Ammon's horn (tissue), 1 donor: ENCODE measurements at regions not wholly inside any gene's neighbourhood (a gene's known extent, or its start where the extent isn't known, plus 50 kb on each side); places are given as distances from the start of the nearest gene placed in this dataset.

Source experiments
- DNase-seq: peaks from one replicate; pipeline ENCODE4 v3.0.0-alpha.2; 2016; ENCODE audit warnings: low spot score

DNA sequence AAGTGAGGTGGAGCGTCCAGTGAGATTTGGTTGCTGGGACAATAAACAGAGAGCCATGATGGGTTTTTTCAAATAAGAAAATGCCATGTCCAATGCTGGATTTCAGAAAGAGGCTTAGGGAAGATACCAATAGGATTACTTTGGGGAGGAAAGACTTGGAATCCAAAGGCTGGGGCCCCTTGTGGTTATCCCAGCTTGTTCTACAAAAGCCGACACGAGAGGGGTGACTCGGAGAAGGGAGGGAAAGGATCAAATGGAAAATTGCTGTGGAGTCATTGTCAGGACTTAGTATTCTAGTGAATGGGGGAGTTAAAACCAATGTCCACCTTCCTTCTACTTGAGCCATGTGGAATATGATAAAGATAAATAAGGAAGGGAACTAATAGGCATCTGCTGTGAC, 305.5 kb downstream of the SOX9 start:
- no peak for DNase-seq

DNA sequence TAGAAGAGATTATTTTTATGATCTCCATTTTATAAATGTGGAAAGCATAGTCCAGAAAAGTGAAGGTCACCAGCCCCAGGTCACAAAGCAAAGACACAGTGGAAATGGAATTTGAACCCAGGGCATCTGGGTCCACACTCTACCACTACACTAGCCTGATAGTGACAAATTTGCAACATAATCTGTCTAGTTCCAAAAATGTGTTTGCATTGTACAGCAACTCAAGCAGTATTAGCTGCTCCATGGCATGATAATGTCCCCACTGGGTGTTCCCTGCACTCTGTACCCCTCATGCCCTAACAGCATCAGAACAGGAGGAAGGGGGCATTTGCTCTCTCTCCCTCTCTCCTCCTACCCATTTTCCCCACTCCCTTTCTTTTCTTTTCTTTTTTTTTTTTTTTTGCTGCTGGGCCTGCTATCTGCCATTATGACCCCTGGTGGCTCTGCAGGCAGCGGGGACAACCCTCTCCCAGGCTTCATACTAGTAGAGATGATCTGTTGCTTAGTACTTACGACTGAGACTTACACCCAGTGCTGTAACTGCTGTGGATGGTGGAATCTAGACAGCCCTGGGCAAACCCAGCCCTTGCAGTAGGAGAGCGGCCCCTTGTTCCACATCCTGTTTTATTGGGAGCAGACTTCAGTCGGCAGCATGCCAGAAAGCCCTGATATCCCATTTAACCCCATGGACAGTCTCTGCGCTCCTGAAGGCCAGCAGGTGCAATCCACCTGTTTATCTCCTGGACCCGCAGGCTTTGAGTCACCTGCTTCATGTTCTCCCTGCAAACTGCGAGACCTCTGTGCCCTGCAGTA, 306.3 kb downstream of the SOX9 start:
- no peak for DNase-seq

DNA sequence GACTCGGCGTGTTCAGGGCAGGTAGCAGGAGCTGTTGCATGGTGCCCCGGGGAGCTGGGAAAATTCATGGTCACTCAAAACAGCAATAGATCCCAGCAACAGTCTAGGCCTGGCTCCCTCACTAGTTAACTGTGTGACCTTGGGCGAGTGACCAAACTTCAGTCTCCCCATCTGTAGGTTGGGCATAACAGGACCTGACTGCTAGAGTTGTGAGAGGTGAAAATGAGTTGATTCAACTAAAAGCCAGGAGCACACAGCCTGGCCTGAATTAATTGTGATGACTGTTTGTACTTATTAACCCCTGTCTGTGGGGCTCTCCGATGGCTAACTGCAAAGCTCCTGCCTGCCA, 306.9 kb downstream of the SOX9 start:
- DNase-seq: no peak

DNA sequence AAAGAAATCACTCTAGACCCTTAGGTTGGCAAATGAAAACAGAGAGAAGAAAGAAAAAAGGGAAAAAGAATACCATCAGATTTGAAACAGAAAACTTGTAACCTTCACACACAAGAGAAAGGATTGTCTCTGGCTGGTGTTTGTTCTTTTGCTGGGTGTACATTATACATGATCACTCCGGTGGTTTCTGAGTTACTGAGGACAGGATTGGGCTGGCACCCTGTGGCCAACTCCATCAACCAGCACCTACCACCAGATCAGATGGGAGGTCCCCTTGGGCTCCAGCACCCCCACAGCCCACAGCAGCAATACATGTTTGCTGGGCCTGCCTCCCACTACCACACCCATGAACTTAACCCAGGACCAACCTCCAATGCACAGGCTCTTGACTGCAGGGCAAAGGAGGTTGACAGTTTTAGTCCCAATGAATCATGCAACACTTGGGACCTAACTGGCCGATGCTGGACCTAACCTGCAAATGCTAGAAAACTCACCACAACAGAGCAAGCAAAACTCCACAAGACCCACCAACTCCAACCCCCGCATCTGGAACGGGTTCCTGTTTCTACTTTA, 308.3 kb downstream of the SOX9 start:
- no peak for DNase-seq

DNA sequence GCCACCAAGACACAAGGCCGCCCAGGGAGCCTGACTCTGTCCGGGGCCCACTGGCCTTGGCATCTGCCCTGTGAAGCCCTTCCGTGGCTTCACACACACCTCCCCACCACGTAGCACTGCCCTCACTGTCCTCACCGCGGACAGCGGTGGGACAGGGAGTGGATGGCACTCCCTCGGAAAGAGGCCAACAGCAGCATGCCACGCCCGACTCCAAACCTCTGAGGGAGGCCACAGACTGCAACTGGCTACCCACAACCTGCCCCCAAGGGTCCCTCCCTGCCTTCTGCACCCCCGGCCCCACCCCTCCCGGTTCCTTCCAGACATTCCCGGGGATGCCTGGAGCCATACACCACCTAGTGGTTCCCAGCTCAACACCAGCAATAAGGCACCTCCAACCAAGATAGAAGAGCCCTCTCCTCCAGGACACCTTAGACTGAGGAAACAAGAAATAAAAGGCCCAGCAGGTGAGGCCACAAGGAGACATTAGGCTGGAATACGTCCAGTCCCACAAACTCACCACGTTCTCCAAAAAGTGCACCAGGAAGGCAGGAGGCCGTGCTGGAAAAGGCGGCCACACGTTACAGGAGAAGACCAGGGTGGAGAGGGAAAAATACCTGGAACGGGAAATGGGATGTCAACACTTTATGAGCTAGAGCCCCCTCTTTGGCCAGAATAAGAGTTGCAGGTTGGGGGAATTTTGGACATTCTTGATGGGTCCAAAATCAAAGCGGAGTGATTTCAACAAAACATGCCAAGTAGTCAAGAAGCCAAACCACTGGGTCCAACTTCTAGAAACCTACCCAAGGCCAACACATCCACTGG, 310.0 kb downstream of the SOX9 start:
- DNase-seq: no peak

DNA sequence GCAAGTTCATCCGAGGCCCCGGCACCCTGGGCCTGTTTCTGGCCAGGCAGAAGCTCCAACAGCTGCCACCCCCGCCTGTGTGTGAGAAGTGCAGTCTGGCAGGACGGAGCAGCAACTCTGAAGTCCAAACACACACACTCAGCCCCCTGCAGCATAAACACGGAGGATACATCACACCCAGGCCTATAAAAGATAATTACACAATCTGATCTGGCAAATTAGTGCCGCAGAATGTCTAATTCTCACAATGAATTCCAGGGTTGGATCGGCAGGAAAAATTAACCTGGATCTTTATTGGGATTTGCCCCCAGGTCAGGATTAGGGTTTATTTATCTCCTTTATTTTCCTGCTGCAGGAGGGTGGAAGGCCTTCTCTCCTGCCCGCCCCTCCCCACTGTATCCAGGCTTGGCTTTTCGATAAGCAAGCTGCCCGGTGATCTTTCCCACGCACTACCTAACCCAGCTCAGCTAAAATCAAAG, 311.4 kb downstream of the SOX9 start:
- no peak for DNase-seq

DNA sequence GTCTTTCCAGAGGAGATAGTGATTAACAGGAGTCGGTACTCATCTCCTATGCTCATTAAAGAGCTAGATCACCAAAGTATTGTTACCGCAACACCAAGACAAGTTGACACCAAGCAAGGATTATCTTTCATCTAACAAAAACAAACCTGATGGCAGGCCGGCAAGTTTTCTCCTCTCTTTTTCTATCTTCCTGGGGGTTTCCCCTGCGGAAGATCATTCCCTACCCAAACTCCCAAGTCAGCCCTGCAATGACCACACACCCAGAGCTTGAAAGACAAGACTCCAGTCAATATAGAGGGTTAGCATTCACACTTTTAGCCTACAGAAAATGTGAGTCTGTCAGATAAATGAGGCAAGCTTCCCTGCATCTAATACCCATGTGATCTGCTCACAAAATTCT, 312.1 kb downstream of the SOX9 start:
- DNase-seq: no peak

DNA sequence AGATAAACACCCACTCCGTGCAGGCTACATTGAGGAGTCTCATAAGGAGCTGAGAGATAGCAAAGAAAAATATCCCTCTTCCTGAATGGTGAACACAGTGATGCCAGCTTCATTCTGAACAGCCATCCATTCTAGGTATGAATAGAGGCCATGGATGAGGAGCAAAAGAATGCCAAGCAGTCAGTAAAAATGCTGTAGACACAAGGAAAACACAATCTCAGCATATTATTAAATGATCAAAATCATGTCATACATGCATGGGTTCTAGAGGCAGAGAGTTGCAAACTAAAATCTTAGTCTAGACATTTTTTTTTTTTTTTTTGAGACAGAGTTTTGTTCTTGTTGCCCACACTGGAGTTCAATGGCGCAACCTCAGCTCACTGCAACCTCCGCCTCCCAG, 313.0 kb downstream of the SOX9 start:
- no peak for DNase-seq

DNA sequence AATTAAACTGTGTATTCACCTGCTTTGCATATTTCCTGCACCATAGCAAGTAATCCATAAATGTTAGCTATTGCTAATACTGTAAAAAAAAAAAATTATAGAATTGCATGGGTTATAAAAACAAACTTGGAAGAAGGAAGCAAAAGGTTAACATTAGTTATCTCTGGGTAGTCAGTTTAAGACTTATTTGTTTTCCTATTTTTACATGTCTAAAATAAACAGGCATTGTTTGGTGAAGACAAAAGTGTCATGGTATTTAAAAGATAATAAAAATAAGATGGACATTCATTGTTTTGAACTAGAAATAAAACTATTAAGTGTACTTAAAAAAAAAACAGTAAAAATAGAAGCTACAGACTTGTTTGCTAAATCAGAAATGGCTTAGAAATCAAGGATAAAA, 313.8 kb downstream of the SOX9 start:
- no peak for DNase-seq

DNA sequence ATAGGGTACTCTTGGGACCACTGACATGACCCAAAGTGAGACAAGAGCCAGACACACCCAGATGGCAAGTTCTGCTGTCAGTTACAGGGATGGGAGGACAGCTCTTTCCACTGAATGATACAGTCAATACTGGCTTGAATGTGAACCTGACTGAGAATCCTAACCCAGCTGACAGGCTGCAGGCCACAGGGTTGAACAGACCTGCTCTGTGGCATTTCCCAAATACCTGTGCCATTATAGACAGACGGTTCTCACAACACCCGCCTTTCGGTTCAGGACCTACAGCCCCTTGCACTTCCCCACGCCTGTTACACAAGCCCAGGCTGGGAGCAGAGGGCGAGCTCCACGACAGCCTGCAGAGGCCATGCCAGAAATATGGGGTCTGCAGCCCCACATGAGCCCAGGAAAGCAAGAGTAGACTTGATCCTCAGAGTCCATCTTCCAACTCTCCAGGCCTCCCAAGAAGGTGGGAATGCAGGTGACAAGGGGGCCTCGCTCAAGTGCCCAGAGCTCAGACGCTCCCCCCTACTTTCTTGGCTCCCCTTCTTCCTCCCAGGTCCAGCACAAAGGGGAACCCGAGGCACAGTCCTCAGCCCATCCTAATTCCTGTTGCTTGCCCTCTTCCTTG, 314.3 kb downstream of the SOX9 start:
- no peak for DNase-seq

DNA sequence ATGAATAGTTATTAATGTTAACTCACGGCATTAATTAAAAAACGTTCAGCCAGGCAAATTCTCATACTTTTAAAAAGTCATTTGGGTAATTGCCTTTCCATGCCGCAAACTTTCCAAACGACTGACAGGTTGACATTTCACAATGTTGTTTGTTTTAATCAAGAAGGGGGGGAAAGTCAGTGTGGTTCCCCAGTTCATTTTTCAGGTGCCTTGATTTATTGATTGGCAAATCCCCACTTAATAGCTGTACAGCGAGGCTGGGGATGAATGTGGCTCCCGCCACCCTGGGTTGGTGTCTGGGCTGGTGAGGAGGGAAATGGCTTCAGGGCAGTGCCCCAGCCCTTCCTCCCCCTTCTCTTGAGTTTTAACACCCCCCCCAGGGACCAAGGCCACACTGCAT, 318.0 kb downstream of the SOX9 start:
- DNase-seq: no peak

DNA sequence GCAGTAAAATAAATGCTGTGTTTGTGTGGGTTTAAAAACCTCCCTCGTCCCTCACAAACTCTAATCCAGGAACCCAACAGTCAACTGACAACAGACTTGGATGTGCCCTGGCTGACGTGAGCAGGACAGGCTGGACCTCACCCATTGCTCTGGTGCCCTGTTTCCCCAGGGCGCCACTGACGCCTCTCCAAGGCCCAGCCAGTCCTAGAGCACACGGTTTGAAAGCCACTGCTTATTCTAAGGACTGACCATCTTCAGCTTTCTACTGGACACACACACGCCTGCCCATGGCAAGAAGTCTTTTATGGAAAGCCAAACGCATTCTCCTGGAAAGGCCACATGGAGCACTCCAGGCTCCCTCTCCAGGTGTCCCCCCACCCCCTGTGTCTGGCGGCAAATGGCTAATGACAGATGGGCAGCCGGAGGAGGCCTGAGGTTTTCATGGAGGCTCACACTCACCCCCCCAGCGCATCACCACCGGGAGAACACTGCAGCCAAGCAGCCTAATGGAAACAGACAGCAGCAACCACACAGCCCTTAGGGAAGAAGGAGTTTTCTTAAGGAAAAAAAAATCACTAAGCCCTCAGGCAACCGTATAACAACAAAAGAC, 319.2 kb downstream of the SOX9 start:
- DNase-seq: no peak

DNA sequence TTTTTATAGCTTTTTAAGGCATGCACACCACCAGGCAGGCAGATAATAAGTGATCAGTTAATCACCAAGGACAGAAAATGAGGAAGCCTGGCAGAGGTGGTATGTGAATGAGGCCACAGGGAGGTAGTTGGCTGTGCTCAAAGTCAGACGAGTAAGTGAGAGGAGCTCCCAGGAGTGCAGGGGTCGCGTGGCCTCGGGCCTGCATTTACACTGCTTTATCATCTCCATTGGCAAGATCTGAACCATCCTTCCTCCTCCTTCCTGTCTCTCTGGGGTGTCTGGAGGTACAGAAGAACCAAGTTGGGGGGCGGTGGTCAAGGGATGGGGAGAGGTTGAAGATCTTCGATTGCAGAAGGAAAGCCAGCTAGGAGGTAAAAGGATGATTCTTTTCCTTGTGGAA, 320.1 kb downstream of the SOX9 start:
- DNase-seq: no peak

DNA sequence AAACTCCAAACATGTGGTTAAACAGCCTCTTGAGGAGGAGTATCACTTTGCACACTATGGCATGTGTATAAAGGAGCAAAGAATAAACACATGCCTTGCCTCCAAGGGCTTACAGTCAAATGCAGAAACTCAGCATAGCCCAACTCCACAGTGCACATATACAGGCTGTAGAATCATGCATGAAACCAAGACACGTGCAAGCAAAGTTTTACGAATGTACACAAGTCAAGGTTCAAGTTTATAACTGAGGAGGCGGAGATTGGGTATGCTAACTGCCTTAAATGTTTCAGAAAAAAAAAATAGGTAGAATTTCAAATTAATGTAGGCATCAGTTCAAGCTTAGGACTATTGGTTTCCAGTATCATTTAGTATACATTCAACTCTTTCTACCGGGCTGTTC, 321.1 kb downstream of the SOX9 start:
- DNase-seq: no peak

DNA sequence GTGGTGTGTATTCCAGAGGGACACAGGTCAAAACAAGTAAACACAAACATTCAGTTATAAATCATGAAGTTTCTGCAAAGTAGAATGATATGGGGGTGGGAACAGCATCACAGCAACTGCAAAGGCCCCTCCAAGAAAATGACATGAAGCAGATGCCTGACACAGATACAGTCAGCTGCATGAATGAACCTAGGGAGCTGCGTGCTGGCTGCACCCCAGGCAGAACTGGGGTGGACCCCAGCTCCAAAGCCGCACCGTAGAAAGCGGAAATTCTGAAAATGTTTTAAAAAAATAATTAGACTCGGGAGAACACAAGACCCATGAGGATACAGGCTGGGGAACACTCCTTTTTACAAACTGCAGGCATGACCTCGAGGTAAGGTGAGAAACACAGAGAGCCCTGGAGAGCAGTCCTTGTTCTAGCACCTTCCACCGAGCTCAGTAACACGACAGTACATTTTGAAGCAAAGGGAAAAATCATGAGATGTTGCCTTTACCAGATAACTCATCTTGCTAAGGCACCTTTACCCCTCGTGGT, 323.8 kb downstream of the SOX9 start:
- DNase-seq: no peak

DNA sequence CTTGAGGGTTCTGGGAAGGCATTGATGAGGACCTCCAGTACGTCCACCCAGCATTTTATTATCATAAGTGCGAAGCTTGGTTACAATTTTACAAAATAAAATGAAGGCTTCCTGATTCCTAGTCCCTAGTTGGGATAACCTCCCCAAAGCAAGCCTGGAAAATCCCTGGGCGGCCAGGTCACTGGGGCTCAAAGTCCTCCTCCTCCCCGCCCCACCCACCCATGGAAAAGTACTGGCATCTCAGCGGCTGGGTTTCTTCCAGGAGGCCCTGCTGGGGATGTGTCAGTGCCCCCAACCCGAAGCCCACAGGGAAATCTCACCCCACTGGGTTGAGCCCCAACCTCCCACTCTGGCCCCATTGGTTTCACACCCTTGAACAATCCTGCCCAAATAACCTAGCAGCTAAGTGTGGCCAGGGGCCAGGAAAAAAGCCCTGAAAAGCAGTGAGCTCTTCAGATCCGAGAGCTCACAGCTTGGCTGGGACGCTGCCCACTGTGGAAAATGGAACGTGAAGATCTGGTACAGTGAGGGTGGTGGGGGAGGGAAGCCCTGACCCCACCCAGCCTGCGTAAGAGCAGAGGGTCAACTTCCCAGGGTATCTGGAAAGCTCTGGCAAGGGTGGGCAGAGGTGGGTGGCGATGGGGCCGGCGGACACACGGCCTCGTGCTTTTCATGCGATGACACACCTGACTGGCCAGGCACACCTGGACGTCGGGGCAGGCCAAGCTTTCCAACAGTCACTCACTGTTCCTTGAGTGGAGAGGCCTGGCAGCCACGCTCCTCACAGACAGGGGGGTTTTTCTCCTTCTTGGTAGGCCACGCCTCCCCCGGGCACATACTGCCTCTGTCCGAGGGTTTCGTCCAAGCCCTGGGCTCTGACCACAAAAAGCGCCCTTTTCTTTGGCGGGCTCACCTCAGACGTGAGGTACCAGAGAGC, 324.5 kb downstream of the SOX9 start:
- DNase-seq: peak; percentile 58

DNA sequence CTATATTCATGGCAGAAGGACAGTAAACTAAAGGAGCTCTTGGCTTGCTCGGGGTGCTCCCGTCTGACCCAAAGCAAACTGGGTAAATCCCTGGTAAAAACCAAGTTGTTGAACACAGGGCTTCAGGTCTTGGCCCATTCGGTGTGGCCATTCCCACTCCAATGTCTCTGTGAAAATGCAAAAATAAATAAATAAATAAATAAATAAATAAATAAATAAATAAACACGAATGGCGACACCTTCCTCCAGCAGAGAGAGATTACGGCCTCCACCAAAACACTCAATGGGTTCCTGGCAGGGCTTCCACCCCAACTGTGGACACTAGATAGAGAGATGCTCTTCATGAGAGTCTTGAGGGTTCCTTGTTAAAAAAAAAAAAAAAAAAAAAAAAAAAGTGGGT, 325.3 kb downstream of the SOX9 start:
- no peak for DNase-seq

DNA sequence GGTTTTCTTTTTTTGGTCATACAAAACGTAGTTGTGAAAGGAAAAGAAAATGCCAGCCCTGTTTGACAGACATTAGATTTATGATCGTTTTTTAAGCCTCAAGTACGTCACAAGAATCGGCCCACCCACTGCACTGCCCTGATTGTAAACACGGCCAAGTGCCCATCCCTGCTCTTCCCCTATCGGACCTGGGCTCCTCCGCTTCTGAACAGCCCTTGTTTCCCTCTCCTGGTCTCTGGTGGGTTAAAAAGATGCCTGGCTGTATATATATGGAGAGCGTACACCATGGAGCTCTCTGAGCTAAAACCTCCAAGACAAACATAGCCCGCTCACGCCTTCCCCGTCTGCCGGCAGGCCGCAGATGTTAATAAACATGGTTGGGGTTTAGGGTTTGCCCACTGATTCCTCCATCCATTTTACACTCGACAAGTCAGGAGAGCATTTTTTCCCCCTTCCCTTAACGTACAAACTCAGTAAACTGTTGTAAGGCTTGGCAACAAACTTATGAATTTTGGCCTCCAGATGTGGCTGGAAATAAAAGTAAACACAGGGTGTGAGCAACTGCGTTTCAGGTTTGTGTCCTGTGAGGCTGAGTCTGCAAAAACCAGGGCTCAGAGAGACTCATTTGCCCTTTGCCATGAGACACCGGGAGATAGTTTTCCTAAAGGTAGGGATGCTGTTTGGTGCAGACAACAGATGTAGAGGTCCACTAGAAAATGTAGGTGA, 325.9 kb downstream of the SOX9 start:
- no peak for DNase-seq

DNA sequence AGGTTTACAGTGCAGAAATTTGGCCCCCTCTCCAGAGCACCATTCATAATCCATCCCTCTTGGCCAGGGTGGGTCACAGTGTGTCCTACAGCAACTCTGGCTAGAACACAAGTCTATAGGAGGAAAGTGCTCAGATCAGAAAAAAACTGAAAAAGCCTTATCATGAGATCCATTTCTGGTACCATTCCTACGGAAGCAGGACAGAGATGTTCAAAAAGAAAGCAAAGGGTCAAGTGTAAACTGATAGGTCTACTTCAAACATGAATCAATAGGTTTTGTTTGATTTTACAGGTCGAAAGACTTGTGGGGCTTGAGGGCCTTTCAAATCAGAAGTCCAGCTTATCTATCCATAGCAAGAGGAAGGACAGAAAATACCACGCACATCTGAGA, 326.4 kb downstream of the SOX9 start:
- DNase-seq: no peak

DNA sequence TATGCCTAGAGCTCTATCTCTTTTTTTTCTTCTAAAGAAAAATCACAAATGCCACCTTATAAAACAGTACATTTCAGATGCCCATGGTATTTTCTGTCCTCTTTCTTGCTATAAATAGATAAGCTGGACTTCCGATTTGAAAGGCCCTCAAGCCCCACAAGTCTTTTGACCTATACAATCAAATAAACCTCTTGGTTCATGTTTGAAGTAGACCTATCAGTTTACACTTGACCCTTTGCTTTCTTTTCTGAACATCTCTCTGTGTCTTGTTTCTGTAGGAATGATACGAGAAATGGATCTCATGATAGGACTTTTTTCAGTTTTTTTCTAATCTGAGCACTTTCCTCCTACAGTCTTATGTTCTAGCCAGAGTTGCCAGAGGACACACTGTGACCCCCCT, 327.2 kb downstream of the SOX9 start:
- DNase-seq: no peak
